DOHH2 (cell line): ENCODE measurements at regions not wholly inside any gene's neighbourhood (a gene's known extent, or its start where the extent isn't known, plus 50 kb on each side); places are given as distances from the start of the nearest gene placed in this dataset.

Source experiments
- EZH2phosphoT487 ChIP-seq: fragments of 200-600 bp; sonication (generic); IDR thresholded peaks from 2 replicates; pipeline ENCODE4 v1.6.1; 2017; ENCODE audit warnings: borderline replicate concordance, mild to moderate bottlenecking, antibody characterized with exemption, low read length, moderate library complexity, mixed read lengths
- TF ChIP-seq, protein P1 (sequence below): fragments of 200-600 bp; sonication (generic); IDR thresholded peaks from one replicate; pipeline ENCODE4 v1.5.1; 2014; ENCODE audit warnings: antibody characterized with exemption, mild to moderate bottlenecking, low read depth, low read length; ENCODE audit not compliant: poor library complexity, severe bottlenecking

DNA sequence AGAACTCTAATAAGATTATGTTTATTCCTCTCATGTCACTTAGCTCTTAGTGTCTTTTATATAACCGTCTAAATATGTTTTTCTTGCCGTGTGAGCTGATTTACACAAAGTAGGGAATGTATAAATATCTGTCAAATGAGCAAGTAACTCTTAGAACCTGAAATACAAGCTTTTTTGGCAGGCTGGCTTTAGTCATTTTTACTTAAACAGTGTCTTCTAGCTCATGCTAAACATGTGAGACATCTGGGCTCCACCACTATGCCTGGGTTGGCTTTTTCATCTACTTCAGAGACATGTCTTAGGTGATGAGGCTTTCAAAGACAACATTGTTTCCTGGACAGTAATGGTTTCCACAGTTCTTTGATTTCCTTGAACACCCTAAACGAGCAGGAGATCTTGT, 137.2 kb upstream of the ZNF608 start:
- TF ChIP-seq, protein P1, sequence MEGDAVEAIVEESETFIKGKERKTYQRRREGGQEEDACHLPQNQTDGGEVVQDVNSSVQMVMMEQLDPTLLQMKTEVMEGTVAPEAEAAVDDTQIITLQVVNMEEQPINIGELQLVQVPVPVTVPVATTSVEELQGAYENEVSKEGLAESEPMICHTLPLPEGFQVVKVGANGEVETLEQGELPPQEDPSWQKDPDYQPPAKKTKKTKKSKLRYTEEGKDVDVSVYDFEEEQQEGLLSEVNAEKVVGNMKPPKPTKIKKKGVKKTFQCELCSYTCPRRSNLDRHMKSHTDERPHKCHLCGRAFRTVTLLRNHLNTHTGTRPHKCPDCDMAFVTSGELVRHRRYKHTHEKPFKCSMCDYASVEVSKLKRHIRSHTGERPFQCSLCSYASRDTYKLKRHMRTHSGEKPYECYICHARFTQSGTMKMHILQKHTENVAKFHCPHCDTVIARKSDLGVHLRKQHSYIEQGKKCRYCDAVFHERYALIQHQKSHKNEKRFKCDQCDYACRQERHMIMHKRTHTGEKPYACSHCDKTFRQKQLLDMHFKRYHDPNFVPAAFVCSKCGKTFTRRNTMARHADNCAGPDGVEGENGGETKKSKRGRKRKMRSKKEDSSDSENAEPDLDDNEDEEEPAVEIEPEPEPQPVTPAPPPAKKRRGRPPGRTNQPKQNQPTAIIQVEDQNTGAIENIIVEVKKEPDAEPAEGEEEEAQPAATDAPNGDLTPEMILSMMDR = no peak
- no peak for TF ChIP-seq EZH2phosphoT487
